CD1c-positive myeloid dendritic cell (primary cell): ENCODE measurements at regions not wholly inside any gene's neighbourhood (a gene's known extent, or its start where the extent isn't known, plus 50 kb on each side); places are given as distances from the start of the nearest gene placed in this dataset.

Experiments used
- DNase-seq: peaks from one replicate; pipeline ENCODE4 v3.0.0-alpha.2; 2016; ENCODE audit errors: extremely low spot score

DNA sequence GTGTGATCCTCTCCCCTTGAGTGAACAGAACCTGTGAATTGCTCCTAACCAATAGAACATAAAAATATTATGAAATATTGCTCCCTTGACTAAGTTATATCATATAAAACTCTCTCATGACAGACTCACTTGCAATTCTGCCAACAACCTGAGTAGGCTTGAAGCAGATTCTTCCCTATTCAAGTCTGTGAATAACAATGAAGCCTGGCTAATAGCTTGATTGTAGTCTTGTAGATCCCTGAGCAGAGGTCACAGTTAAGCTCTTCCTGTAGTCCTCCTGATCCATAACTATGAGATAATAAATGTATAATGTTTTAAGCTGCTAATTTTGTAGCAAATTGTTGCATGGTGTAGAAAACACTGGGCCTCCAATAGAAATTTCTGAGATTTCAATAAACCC lies 540.1 kb upstream of the TENM4 start:
- no peak for DNase-seq

DNA sequence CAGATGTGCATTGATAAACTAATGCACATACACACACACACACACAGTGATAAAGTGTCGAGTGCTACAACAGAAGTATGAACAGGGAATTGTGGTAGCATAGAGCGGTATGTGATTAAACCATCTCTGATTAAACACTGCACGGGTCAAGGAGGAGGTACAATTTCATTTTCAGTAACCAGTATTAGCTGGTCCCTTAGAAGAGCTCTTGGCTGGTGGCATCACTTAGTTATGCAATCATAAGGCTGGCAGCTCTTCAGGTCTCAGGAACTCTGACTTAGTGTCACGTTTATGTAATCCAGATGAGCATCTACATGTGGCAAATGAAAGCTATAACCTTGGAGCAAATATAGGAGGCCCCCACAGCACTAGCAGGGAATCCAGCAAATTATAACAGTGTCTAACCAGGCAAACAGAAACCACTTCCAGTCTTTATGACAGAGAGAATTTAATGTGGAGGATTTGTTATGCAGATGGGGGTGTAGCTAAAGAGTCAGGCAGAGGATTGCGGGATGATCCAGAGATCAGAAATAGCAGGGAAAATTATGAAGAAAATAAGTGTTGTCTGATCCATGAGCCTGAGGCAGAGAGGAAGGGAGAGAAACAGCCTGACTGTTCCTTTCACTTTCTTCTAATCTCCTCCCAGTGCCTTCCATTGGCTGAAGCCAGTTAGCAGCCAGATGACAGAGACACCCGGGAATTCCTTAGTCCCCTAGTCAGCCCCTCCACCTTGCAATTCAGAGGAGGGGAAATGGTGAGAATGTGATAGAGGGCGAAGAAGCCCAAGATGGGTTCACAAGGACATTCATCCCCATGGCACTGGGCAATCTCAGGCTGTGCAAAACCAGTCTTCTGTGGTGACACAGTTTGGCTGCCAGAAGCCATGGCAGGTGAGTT lies 533.1 kb upstream of the TENM4 start:
- no peak for DNase-seq

DNA sequence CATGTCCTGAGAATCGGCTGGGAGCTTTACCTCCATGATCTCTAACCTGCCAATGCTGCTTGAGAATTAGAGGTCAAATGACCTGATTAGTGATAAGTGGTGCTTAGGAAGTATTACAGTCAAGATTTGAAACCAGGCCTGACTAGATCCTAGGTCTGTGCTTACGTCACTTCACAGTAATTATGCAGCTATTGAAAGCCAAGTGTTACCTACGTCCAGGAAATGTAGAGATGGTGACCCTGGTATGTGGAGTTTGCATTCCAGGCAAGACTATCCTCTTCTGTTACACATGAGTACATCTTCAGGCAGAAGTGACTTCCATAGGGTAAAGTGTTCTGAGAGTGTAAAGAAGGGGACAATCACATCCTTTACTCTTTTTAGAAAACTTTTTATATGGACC lies 530.4 kb upstream of the TENM4 start:
- DNase-seq, result no peak

DNA sequence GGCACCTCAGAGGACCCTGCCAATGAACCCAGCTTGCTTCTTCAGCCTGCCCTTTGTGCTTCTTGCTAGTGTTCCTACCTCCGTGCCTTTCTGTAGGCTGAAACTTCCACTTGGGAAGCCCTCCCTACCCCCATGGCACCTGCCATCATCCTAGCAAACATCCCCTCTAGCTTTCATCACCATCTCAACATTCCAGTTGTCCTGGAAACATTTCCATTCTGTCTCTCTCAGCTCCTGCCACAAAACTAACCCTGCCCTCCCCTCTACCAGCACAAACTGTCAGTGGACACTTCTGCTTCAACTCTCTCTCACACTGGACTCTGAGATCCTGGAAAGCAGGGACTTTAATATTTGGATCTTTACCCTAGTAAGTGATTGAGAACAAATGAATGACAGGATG lies 525.8 kb upstream of the TENM4 start:
- no peak for DNase-seq

DNA sequence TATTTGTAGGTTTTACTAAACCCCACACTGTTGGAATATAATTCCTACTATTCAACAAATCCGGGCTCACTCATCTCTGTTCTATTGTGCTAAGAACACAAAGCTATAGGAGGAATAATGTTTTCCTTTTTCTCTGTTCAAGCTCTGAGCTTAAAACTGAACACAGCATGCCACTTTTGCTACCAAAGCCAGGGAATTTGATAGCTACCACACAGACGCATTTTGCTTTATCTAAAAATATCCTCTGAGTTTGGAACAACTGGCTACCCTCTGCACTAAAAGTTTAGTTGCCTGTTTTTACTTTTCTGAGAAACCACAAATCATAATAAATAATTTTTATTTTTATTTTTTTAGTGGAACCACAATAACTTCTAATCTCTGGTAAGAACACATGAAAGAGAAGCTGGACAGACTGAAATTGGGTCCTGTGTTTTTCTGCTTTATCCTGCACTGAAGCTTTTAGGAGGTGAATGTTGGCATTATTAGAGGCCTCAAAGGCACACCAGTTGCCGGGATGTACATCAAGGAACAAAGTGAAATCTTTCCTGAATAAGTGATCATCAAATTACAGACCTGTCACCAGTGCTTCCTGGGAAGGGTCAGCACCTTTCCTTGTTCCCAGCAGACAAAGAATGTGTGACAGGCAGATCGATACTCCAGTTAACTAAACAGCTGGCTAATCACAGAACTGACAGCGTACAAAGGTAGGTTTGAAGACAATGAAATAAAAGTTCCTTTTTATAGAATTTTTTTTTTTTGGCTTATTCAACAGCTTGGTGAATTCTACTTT lies 523.2 kb upstream of the TENM4 start:
- DNase-seq, result no peak

DNA sequence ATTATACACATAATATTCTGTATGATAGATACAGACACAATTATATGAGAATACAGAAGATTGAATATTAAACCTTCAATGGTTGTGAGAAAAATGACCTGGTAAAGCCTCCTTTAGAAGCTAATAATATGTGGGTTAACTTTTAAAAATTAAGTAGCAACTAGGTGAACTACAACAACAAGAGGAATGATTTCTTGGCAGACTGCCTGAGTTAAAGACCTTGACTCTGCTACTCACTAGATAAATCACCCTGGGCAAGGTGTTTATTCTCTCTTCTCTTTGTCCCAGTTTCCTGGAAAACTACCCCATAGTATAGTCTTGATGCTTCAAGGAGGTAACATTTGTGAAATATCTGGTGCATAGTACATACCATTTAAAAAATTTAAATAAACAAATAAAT lies 519.6 kb upstream of the TENM4 start:
- DNase-seq, result no peak

DNA sequence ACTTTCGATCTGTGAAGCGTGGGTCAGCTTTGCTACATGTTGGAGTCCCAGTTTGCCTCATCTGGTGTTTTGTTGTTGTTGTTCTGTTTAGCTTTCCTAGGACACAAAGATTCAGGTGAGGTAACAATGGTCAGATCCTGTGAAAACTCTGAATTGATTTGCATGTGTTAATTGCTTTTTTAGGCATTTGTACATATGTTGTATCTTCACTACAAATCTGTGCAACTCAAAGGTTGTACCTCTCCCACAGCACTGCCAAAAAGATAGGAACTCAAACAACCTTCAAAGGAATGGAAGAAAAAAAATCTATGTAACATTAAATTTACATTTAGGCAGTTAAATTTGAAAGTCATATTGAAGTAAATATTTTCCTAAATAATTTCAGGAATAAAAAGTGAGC lies 518.5 kb upstream of the TENM4 start:
- DNase-seq, result no peak

DNA sequence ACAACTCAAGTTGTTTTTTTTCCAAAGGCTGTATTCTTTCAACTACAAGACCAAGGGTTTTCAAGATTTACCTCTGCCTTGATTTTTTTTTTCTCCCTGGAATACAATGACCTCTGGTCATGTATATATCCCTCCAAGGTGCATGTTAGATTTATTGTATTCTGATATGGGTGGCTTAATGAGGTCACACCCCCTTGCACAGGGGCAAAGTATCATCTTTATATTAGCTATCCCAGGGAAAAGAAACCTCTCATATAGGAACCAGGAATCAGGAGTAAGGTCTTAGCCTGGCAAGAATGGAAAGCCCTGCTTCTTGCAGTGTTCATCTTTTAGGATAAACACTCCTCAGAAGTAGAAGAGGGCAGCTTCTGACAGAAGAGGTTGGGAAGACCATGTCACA lies 516.9 kb upstream of the TENM4 start:
- no peak for DNase-seq

DNA sequence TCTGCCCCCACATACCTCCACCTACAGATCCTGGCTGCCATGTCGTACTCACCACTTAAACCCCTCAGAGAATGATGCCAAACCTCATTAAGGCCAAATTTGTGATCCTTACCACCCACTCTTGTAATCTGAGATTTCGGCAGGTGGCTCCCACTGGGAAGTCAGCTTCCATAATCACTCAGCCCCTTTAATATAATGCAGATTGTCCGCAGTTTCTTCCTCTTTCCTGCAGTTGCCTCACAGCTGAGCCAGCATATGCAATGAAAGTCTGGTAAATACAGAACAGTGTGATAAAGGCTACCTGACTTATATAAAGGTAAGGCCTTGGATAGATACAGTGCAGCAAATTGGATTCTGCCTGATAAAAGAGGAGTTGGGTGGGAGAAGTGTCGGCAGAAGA lies 515.2 kb upstream of the TENM4 start:
- no peak for DNase-seq

DNA sequence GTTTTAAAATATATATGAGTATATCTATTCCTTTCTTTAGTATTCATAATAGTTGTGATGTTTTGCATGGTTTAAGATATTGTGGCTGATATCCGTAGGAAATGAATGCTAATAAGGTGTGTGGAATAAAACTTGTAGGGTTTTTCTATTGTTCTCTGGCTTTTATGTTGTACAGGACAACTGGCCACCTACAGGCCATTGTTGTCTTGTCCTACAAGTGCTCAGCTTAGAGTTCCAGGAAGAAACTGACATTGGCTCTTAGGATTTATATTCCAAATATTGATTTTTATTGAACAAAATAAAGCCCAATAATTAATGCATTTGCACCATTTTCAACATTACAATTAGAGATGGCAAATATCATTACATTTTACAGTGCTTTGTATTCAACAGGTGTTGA lies 512.8 kb upstream of the TENM4 start:
- DNase-seq, result no peak

DNA sequence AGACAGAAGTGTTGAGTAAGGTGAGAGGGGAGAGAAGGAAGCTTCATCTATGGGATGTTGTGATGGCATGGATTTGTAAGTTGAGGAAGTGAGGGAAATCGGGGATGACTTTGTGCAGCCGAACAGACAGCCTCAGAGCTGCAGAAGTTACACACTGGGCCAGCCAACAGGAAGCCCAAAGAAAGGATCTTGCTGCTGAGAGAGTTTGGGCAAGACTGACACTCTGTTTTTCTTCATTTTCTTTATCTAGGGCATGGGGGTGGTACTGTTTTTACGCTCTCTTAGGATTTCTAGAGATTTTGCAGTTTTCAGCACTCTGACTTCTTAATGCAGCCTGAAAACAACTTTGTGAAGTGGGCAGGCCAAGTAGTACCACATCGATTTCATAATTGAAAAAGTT lies 509.9 kb upstream of the TENM4 start:
- no peak for DNase-seq

DNA sequence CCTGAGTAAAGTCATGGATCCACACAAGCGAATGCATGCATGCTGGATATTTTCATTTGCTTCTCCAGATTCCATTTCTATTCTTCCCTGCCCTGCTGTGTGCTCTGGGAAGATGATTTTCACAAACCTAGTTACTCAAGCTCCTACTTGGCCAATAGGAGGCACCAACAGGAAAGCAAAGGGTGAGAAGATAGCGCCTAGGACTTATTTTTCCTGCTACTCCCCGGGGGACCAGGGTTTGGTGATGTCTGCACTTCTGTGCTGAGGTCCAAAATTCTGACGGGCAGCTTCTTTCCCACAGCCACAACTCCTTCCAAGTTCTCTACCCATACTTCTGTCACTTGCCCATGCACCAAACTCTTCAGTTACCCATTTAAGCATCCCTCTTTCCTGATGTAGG lies 509.3 kb upstream of the TENM4 start:
- no peak for DNase-seq

DNA sequence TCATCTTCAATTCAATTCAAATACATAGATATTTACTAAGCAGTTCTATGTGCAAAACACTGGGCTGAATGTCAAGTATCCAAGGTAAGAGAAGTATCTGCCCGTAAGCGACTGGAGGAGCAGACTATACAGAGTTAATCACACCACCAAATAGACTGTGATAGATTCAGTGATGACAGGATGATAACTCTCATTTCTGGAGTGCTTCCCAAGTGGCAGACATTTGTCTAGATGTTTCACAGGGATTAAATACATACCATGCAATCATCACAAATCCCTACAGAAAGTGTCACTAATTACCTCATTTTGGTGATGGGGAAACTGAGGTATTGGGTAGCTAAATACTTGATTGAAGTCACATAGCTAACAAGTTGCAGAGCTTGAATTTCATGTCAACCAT lies 508.7 kb upstream of the TENM4 start:
- no peak for DNase-seq

DNA sequence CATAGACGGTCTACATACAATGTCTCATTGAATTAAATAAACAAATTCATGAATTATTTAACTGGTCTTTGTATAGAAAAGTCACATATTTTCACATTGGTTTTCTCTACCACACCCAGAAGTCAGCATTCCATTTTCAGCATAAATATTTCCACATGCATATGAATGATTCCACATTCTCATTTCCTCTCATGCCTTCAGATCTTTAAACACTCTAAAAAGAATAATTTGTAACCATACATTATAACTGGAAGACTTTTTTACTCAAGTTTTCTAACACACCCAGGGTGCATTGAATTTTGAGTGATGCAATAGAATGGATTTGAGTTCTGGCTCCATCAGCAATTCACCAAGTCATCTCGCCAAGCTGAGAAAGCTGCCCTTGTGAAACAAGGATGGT lies 501.8 kb upstream of the TENM4 start:
- DNase-seq, result no peak

DNA sequence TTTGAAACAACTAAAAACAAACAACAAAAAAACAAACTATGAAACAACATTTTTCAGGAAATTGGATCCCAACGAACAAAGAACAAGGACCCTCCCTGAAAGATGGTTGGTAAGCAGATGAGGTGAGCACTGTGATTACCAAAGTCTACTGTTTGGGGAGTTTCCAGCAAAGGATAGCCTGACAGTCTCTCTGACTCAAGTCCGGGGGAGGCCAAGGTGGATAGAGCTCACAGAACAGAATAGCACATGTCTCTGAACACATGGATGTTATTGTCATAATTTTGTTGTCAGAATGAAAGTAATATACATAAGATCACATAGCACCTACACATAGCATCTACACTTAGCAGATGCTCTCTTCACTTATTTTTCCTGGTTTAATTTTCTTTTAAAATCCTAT lies 501.3 kb upstream of the TENM4 start:
- DNase-seq, result no peak

DNA sequence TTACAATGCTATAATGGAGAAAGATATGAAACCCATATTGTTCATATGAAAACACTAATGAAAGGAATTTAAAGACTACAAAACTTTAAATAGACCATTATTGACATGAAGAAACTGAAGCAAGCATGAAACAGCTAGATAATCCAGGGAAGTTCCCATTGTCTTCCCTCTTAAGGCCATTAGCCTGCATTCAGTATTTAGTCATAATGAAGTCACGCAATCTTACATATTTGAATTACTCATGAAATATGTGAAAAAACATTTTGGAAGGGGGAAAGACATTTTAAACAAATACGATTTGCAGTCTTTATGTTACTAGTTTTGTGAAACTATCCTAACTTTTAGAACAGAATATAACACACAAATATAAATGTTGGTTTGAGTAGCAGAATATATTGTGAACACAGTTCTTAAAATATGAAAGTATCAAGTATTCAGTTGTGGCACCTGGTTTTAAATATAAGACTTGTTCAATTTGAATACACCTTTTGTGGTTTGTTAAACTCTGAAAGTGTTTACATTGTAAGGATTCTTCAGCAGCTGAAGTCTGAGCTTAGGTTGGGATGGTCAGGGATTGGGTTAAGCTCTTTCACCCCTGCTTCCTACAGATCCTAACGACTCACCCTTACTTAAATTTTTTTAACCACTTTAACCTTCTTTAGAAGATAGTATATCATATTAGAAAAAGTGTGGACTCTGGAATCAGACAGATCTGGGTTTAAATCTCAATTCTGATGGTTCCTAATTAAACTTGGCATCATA lies 500.3 kb upstream of the TENM4 start:
- DNase-seq, result no peak

DNA sequence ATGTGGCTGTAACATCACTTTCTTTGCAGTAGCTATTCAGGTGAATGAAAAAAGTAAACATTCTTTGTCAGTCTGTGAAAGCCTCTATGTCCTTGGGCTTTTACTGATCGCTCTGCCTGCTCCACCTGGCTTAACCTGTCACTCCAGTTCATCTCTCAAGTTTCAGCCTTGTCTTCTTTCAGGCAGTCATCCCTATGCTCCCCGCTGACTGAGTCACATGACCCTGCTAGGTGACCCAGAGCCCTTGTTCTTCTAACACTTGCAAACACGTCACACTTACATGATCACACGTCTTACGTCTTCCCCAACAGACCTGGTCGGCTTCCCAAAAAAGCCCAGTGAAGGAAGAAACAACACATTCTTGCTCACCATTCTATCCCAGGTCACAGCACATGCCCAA lies 499.3 kb upstream of the TENM4 start:
- no peak for DNase-seq

DNA sequence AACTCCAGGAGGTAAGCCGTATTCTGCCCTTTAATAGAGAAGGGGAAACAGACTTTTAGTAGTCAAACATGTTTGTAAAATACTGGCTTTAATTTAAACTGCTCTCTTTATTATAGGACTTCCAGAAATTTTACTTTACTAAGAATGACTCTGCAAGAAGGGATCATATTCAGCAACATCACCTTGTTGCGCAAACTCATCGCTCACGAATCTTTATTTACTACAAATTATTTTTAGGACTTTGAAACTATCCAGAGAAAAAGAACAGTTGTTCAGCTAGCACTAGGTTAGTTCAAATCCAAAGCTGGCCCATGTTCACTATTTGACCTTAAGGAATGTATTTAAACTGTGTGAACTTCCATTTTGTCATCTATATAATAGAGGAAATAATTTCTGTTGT lies 498.3 kb upstream of the TENM4 start:
- DNase-seq, result no peak

DNA sequence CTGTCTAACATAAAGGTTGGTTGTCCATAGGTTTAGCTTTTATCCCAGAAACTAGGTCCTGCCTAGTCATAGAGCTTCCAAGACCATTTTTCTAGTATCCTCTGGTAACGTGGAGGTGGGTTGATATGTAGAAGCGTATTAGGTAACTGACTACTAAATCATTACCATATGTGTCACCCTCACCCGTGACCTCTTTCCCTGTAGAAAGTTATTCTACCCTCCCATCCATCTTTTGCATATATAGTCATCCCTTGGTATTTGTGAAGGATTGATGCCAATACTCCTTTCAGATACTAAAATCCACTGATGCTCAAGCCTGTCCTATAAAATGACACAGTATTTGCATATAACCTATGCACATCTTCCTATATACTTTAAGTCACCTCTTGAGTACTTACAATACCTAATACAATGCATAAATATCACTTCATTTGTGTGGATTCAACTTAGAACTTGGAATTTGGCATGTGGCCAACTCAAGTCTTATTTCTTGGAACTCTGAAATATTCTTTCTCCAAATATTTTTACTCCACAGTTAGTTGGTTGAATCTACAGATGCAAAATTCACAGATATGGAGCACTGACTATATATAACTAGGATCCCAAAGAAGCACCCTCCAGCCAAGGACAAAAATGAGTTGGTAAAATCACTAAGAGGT lies 497.0 kb upstream of the TENM4 start:
- DNase-seq, result no peak

DNA sequence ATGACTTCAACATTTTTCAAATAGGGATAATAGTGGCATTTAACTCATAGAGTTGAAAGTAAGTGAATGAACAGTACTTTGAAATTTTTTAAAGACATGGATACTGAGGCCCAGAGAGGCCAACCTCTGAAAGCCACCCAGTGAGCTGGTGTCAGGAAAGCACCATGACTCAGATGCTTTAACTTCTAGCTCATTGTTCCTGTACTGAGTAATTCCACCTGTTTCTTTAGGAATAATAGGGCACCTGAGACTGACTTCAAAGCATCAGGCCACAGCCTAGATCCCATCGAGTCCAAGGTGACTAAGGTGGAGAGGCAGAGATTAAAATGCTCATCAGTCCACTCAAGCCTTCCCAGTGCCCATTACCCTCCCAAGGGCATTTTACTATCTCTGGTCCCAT lies 491.8 kb upstream of the TENM4 start:
- no peak for DNase-seq

DNA sequence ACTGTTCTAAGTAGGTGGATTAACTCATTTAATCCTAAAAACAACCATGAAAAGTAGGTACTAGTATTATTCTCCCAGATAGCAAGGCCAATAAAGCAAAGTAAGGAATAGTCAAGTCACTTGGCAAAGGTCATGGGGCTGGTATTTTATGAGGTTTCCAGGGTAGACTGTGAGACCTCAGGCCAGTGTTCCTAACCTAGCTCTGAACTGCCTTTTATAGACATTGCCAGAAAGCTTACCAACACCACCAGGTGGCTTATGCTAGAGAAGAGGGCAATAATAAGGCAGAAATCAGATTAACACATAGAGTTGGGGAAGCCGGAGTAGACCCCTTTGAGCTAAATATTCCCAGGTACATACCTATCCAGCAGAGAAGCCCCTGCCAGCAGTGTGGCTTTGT lies 490.9 kb upstream of the TENM4 start:
- no peak for DNase-seq

DNA sequence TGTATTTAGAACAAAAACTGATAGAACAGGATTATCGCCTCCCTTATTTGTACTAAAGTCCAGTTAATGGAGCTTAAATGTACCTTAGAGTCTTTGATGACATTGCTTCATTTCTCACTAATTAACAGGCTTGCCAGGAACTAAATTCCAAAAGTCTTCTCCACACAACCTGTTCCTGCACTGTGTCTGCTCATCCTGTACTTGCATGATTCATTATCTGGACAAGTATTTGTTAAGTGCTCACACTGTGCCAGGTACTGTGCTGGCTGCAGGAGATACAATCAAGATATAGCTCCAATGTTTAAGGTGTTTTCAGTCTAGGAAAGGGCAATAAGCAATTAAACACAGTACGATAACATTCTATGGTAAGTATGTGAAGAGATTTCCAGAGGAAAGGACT lies 485.9 kb upstream of the TENM4 start:
- no peak for DNase-seq
